Neural cell (in vitro differentiated cells): ENCODE measurements at regions not wholly inside any gene's neighbourhood (a gene's known extent, or its start where the extent isn't known, plus 50 kb on each side); places are given as distances from the start of the nearest gene placed in this dataset.

ENCODE experiments used
- H2AFZ ChIP-seq: fragments of 200-600, 300-800 bp; sonication (generic), shearing (Covaris generic); 2 replicates; pipeline ENCODE4 v1.6.0; 2014; ENCODE audit warnings: low read depth, mild to moderate bottlenecking, antibody characterized with exemption, low read length, moderate library complexity
- H3F3A ChIP-seq: fragments of 200-600 bp; shearing (Covaris generic); 2 replicates; pipeline ENCODE4 v1.6.1; 2016; ENCODE audit warnings: mild to moderate bottlenecking, moderate library complexity, mixed read lengths, antibody characterized with exemption, low read length; ENCODE audit not compliant: insufficient read depth, poor library complexity, severe bottlenecking
- H3K27ac ChIP-seq: fragments of 200-600, 300-800 bp; sonication (generic), shearing (Covaris generic); 2 replicates; pipeline ENCODE4 v1.5.1; 2014; ENCODE audit warnings: mild to moderate bottlenecking, low read length, moderate library complexity
- H3K27me3 ChIP-seq: fragments of 300-800, 200-600 bp; sonication (generic), shearing (Covaris generic); 2 replicates; pipeline ENCODE4 v1.6.0; 2014; ENCODE audit warnings: mild to moderate bottlenecking, low read depth, low read length, moderate library complexity; ENCODE audit not compliant: insufficient read depth
- H3K36me3 ChIP-seq: fragments of 300-800, 200-600 bp; sonication (generic), shearing (Covaris generic); 2 replicates; pipeline ENCODE4 v1.5.1; 2014; ENCODE audit warnings: mild to moderate bottlenecking, antibody characterized with exemption, low read length, moderate library complexity; ENCODE audit not compliant: insufficient read depth
- H3K4me2 ChIP-seq: fragments of 300-800, 200-600 bp; sonication (generic), shearing (Covaris generic); 2 replicates; pipeline ENCODE4 v1.6.0; 2014; ENCODE audit warnings: mild to moderate bottlenecking, low read length
- H3K4me3 ChIP-seq: fragments of 300-800, 200-600 bp; sonication (generic), shearing (Covaris generic); 2 replicates; pipeline ENCODE4 v1.5.1; 2014; ENCODE audit warnings: mild to moderate bottlenecking, low read length, moderate library complexity
- H3K79me2 ChIP-seq: fragments of 200-600 bp; shearing (Covaris generic); replicated peaks from 2 replicates; pipeline ENCODE4 v1.6.0; 2014; ENCODE audit warnings: mild to moderate bottlenecking, low read length, moderate library complexity; ENCODE audit not compliant: insufficient read depth
- H3K9ac ChIP-seq: fragments of 300-800, 200-600 bp; sonication (generic), shearing (Covaris generic); 2 replicates; pipeline ENCODE4 v1.6.1; 2016; ENCODE audit warnings: mild to moderate bottlenecking, low read length, mixed read lengths
- H3K9me2 ChIP-seq: fragments of 200-600 bp; shearing (Covaris generic); 2 replicates; pipeline ENCODE4 v1.6.1; 2016; ENCODE audit warnings: mild to moderate bottlenecking, low read length, mixed read lengths; ENCODE audit not compliant: insufficient read depth
- H3K9me3 ChIP-seq: fragments of 200-600, 300-800 bp; sonication (generic), shearing (Covaris generic); 2 replicates; pipeline ENCODE4 v1.6.1; 2016; ENCODE audit warnings: mild to moderate bottlenecking, mixed run types, low read length, moderate library complexity, mixed read lengths
- H4K20me1 ChIP-seq: fragments of 200-600 bp; shearing (Covaris generic); 2 replicates; pipeline ENCODE4 v1.6.1; 2016; ENCODE audit warnings: mild to moderate bottlenecking, mixed run types; ENCODE audit not compliant: insufficient read depth
- CTCF ChIP-seq: fragments of 450-650 bp; IDR thresholded peaks from 2 replicates; pipeline ENCODE4 v1.5.1; 2014; ENCODE audit warnings: antibody characterized with exemption, mild to moderate bottlenecking, moderate library complexity; ENCODE audit not compliant: poor library complexity, severe bottlenecking
- EP300 ChIP-seq: fragments of 450-650 bp; conservative IDR thresholded peaks from 2 replicates; pipeline ENCODE4 v1.6.1; 2014; ENCODE audit warnings: antibody characterized with exemption, mild to moderate bottlenecking, moderate library complexity; ENCODE audit not compliant: poor library complexity, severe bottlenecking
- EZH2 ChIP-seq: fragments of 200-600, 300-800 bp; shearing (Covaris generic), sonication (generic); IDR thresholded peaks from 2 replicates; pipeline ENCODE4 v1.6.1; 2014; ENCODE audit warnings: antibody characterized with exemption, low read length, borderline replicate concordance, mild to moderate bottlenecking; ENCODE audit not compliant: insufficient read depth, poor library complexity, severe bottlenecking
- MXI1 ChIP-seq: fragments of 450-650 bp; conservative IDR thresholded peaks from 2 replicates; pipeline ENCODE4 v1.6.1; 2014; ENCODE audit warnings: antibody characterized with exemption, mild to moderate bottlenecking; ENCODE audit not compliant: poor library complexity, severe bottlenecking
- POLR2AphosphoS5 ChIP-seq: IDR thresholded peaks from 2 replicates; pipeline ENCODE4 v1.6.1; 2012
- RAD21 ChIP-seq: fragments of 450-650 bp; conservative IDR thresholded peaks from 2 replicates; pipeline ENCODE4 v1.6.1; 2014; ENCODE audit warnings: antibody characterized with exemption, mild to moderate bottlenecking, moderate library complexity
- REST ChIP-seq: IDR thresholded peaks from 2 replicates; pipeline ENCODE4 v1.6.1; 2012; ENCODE audit warnings: borderline replicate concordance
- SMC3 ChIP-seq: fragments of 450-650 bp; conservative IDR thresholded peaks from 2 replicates; pipeline ENCODE4 v1.6.1; 2014; ENCODE audit warnings: antibody characterized with exemption, mild to moderate bottlenecking, moderate library complexity; ENCODE audit not compliant: poor library complexity
- TAF1 ChIP-seq: IDR thresholded peaks from 2 replicates; pipeline ENCODE4 v1.6.1; 2012; ENCODE audit warnings: low read depth

- no peaks in the 10 kb centered on the region for H3K79me2 ChIP-seq
Measured at GRCh38 chr16:86049641-86050040, 150.7 kb downstream of the IRF8 start.

GRCh38 chr16:86050111-86050510 is 151.1 kb downstream of the IRF8 start:
- no peak overlapping the region for H3K27ac ChIP-seq
- H2AFZ ChIP-seq, result no peak overlapping the region
- H3K9me2 ChIP-seq, result no peaks in the 10 kb centered on the region
- H3K9ac ChIP-seq, result no peak overlapping the region
- no peaks in the 10 kb centered on the region for H3K36me3 ChIP-seq
- no peak overlapping the region for H3K4me3 ChIP-seq
- H3K9me3 ChIP-seq, result no peaks in the 10 kb centered on the region
- no peaks in the 10 kb centered on the region for H3K27me3 ChIP-seq
- H3K4me2 ChIP-seq, result no peak overlapping the region
- H4K20me1 ChIP-seq, result no peaks in the 10 kb centered on the region
- no peaks in the 10 kb centered on the region for H3K79me2 ChIP-seq
- H3F3A ChIP-seq, result no peaks in the 10 kb centered on the region
- TF ChIP-seq CTCF, result no peak
- TF ChIP-seq EP300, result no peak
- TF ChIP-seq TAF1, result no peak
- TF ChIP-seq RAD21, result no peak
- no peak for TF ChIP-seq REST
- no peak for TF ChIP-seq EZH2

More at GRCh38 chr16:86049641-86050040, 150.7 kb downstream of the IRF8 start:
- no peaks in the 10 kb centered on the region for H3K36me3 ChIP-seq
- H3K27me3 ChIP-seq, result no peaks in the 10 kb centered on the region
- H3K9ac ChIP-seq, result no peak overlapping the region
- no peak overlapping the region for H3K4me2 ChIP-seq
- H3K4me3 ChIP-seq, result no peak overlapping the region
- TF ChIP-seq CTCF (no peak), REST (no peak), EP300 (no peak), RAD21 (no peak), POLR2AphosphoS5 (no peak), EZH2 (no peak), MXI1 (no peak), SMC3 (no peak), TAF1 (no peak)
- H4K20me1 ChIP-seq, result no peaks in the 10 kb centered on the region
- no peak overlapping the region for H3K27ac ChIP-seq
- no peaks in the 10 kb centered on the region for H3K9me2 ChIP-seq
- H3K9me3 ChIP-seq, result no peaks in the 10 kb centered on the region
- H2AFZ ChIP-seq, result no peak overlapping the region
- H3F3A ChIP-seq, result no peaks in the 10 kb centered on the region
